Breast epithelium (tissue), 4 donors: ENCODE measurements at regions not wholly inside any gene's neighbourhood (a gene's known extent, or its start where the extent isn't known, plus 50 kb on each side); places are given as distances from the start of the nearest gene placed in this dataset.

Experiments used
- DNase-seq, 2 donors: peaks; one replicate each; pipeline ENCODE4 v3.0.0-alpha.2; 2019; ENCODE audit warnings: low spot score in 2 of 2
- H3K27ac ChIP-seq, 2 donors: fragments of 200-600 bp; sonication (generic) in 1 of 2; one replicate each; pipeline ENCODE4 v1.5.1; 2016 to 2019; ENCODE audit warnings: mild to moderate bottlenecking in 1 of 2
- H3K27me3 ChIP-seq, 2 donors: fragments of 200-600 bp; sonication (generic) in 1 of 2; one replicate each; pipeline versions ENCODE4 v1.5.1 to v1.6.0; 2017 to 2019; ENCODE audit warnings: control low read depth in 1 of 2, mild to moderate bottlenecking in 1 of 2
- H3K36me3 ChIP-seq: fragments of 200-600 bp; one replicate; pipeline ENCODE4 v1.5.1; 2019
- H3K4me1 ChIP-seq, 2 donors: fragments of 200-600 bp; sonication (generic); one replicate each; pipeline ENCODE4 v1.5.1; 2016 to 2019; ENCODE audit warnings: control low read depth in 1 of 2
- H3K4me3 ChIP-seq, 3 donors: fragments of 200-600 bp; sonication (generic); 1 replicate in 2 of 3; 2 replicates in 1 of 3; pipeline ENCODE4 v1.5.1; 2016 to 2019; ENCODE audit warnings: mild to moderate bottlenecking in 3 of 3, moderate library complexity in 2 of 3
- H3K9me3 ChIP-seq, 2 donors: fragments of 200-600 bp; sonication (generic) in 1 of 2; one replicate each; pipeline ENCODE4 v1.5.1; 2016 to 2019; ENCODE audit warnings: control low read depth in 1 of 2
- POLR2A ChIP-seq: fragments of 450-650 bp; IDR thresholded peaks from one replicate; pipeline ENCODE4 v1.6.1; 2016; ENCODE audit warnings: antibody characterized with exemption, mild to moderate bottlenecking, moderate library complexity
- POLR2AphosphoS5 ChIP-seq, 3 donors: sonication (generic); formaldehyde crosslinking; IDR thresholded peaks; one replicate each; pipeline ENCODE4 v1.6.1; 2017; ENCODE audit warnings: antibody characterized with exemption in 3 of 3
- intact Hi-C: fragments of 100-400 bp; cut with DNase I; formaldehyde crosslinking; loops from one replicate; pipeline ENCODE4 v1.15.1; 2023; ENCODE audit warnings: low total_unique reads
- TF ChIP-seq, protein P1 (sequence below), 3 donors: fragments of 450-650 bp; IDR thresholded peaks; one replicate each; pipeline ENCODE4 v1.5.1; 2016 to 2017; ENCODE audit warnings: antibody characterized with exemption in 3 of 3, mild to moderate bottlenecking in 3 of 3, moderate library complexity in 3 of 3

DNA sequence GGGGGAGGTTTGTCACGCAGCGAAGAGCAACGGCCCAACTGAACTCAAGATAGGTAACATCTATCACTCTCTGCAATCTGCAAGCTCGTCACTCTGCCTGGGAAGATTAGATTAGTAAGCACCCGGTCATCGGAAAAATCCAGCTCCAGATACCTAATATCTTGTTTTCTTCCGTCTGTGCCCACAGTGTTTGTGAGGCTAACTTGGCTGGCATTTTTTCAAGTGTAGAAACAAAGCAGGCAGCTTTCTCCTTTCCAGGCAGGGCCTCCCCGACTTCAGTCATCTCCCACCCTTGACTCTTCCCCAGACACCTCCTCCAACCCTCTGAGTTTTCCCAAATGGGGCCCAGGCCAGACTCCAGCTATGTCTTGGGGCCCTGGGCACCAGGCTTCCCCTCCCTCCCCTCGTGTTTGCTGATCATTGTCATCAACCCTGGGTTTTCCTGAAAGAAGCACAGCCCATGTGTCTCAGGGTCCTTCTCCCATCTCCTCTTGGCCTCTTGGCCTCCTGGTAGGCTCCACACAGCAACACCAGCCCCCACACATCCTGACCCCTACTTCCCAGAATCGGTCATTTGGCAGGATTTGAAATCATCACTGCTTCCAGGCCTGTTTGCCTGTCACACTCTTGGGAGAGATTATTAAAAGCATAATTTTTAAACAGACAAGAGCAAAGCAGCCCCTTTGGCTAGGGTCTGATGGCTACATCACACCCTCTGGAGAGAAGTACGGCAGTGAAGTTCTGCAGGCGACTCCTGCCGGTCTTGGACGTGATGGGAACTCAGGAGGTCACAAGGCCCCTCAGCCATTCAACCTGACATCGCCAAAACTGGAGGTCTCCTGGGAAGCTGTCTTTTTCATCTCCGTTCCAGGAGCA, 144.9 kb upstream of the ID2 start:
- H3K9me3 ChIP-seq, result no peaks in the 10 kb centered on the region
- H3K27me3 ChIP-seq, result no peaks in the 10 kb centered on the region
- no peak overlapping the region for H3K4me3 ChIP-seq
- H3K36me3 ChIP-seq, result no peaks in the 10 kb centered on the region
- TF ChIP-seq POLR2A (no peak), POLR2AphosphoS5 (IDR thresholded peaks at IDR 0.05) (no peak)
- TF ChIP-seq, protein P1, sequence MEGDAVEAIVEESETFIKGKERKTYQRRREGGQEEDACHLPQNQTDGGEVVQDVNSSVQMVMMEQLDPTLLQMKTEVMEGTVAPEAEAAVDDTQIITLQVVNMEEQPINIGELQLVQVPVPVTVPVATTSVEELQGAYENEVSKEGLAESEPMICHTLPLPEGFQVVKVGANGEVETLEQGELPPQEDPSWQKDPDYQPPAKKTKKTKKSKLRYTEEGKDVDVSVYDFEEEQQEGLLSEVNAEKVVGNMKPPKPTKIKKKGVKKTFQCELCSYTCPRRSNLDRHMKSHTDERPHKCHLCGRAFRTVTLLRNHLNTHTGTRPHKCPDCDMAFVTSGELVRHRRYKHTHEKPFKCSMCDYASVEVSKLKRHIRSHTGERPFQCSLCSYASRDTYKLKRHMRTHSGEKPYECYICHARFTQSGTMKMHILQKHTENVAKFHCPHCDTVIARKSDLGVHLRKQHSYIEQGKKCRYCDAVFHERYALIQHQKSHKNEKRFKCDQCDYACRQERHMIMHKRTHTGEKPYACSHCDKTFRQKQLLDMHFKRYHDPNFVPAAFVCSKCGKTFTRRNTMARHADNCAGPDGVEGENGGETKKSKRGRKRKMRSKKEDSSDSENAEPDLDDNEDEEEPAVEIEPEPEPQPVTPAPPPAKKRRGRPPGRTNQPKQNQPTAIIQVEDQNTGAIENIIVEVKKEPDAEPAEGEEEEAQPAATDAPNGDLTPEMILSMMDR (IDR thresholded peaks at IDR 0.05), result no peak
- DNase-seq, result no peak
- H3K4me1 ChIP-seq, result peaks cover 9 to 34% of the 10 kb centered on the region in 2 donors
- intact Hi-C loops, result no loop called here
- H3K27ac ChIP-seq, result peak overlapping the region; percentile 52 to 82

DNA sequence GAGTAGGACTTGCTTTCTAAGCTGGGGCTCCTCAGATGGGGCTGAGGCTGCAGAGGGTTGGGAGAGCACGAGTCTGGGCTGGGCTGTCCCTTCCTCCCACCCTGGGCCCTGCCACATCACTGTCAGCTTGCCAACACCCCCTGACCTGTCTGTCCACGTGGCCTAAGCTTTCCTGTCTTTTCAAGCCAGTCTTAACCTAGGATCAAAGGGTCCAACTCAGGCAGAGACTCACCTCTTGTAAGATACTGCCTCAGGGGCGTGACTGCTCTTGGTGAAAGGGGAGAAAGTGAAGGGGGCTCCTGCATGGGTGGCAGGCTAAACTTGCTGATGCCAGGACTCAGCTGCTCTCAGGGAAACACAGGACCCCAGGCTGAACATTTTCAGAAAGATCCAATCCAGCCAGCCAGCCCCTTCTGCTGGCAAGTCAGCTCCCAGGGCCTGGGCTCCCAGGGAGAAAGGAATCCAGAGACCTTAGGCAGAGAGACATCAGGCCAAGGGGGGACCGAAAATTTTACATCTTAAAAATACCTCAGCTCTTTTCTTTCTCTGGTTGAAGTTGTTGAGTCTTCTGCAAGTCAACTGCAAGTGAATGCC, 144.2 kb upstream of the ID2 start:
- intact Hi-C loops, result no loop called here
- no peak overlapping the region for H3K4me3 ChIP-seq
- no peaks in the 10 kb centered on the region for H3K36me3 ChIP-seq
- H3K27me3 ChIP-seq, result no peaks in the 10 kb centered on the region
- DNase-seq, result no peak
- no peak for TF ChIP-seq POLR2AphosphoS5 (IDR thresholded peaks at IDR 0.05)
- TF ChIP-seq, protein P1 (IDR thresholded peaks at IDR 0.05), result no peak
- H3K9me3 ChIP-seq, result no peaks in the 10 kb centered on the region
- peak overlapping the region; percentile 52 to 82 for H3K27ac ChIP-seq
- H3K4me1 ChIP-seq, result peaks cover 9 to 34% of the 10 kb centered on the region in 2 donors

DNA sequence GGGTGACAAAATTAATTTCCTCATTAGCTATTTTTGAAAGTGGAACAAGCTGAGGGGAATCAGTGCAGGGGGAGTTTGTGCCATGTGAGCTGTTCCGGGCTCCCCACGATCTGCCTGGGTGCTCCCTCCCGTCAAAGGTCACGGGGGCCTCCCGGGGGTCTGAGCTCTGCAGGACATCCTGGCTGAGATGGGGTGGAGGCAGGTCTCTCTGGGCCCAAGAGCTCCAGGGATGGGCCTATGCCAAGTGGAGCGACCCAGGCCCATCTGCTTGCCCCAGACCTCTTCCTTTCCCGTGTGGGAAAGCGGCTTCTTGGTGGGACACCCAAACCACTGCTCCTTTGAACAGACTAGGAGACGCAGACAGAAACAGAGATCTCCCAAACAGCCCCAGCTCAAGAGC, 143.3 kb upstream of the ID2 start:
- Histone ChIP-seq H3K4me1 (peaks cover 9 to 34% of the 10 kb centered on the region in 2 donors), H3K27ac (peak overlapping the region; percentile 69 to 71), H3K36me3 (no peaks in the 10 kb centered on the region), H3K9me3 (no peaks in the 10 kb centered on the region), H3K4me3 (no peak overlapping the region), H3K27me3 (no peaks in the 10 kb centered on the region)
- no peak for TF ChIP-seq POLR2AphosphoS5 (IDR thresholded peaks at IDR 0.05)
- TF ChIP-seq POLR2A, result no peak
- TF ChIP-seq, protein P1 (IDR thresholded peaks at IDR 0.05), result no peak
- DNase-seq, result no peak
- intact Hi-C loops, result no loop called here

DNA sequence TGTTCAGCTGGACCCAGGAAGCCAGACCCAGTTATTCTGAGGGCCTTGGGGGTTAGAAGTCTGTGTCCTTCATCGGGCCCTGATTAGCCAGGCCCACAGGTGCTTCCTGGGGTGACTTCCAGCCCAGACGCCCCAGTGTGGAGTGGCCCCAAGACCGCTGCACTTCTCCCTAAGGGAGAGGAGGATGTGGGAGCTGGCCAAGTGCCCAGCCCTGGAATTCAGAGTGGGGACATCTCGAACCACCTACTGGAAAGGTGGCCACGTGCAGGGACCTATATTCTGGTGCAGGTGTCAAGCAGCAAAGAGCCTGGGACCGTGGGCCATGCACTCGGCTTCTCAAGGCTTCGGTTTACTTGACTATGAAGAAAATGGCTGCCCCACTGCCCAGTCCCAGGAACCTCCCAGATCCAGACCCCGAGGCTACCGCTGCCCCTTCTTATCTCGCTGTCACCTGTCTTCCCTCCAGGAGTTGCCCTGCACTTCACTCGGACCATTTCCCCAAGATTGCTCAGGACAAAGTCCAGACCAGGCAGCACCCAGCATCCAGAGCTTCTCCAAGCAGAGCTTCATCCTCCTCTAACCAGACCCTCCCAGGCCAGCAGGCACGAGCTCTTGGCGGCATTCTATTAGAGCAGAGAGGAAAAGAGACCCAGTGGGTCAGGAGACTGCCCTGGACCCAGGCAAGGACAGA, 142.8 kb upstream of the ID2 start:
- TF ChIP-seq POLR2A, result no peak
- no peak for TF ChIP-seq POLR2AphosphoS5 (IDR thresholded peaks at IDR 0.05)
- TF ChIP-seq, protein P1 (IDR thresholded peaks at IDR 0.05), result no peak
- H3K9me3 ChIP-seq, result no peaks in the 10 kb centered on the region
- no peaks in the 10 kb centered on the region for H3K27me3 ChIP-seq
- H3K36me3 ChIP-seq, result no peaks in the 10 kb centered on the region
- H3K27ac ChIP-seq, result peak overlapping the region; percentile 69 to 71
- H3K4me1 ChIP-seq, result peaks cover 9 to 34% of the 10 kb centered on the region in 2 donors
- DNase-seq, result no peak
- no peak overlapping the region for H3K4me3 ChIP-seq
- intact Hi-C loops, result loop anchor here (1.0 kb wide), 1 partner anchor 17 kb away; no protein-coding TSS in a partner anchor
